Globus pallidus (tissue), 1 donor: ENCODE measurements at regions not wholly inside any gene's neighbourhood (a gene's known extent, or its start where the extent isn't known, plus 50 kb on each side); places are given as distances from the start of the nearest gene placed in this dataset.

ENCODE experiments used
- DNase-seq: peaks from one replicate; pipeline ENCODE4 v3.0.0-alpha.2; 2015; ENCODE audit warnings: low spot score

- no peak for DNase-seq
Measured at GRCh38 chr6:157772820-157773219, 50.2 kb upstream of the SNX9 start.
